ENCODE measurements at regions not wholly inside any gene's neighbourhood (a gene's known extent, or its start where the extent isn't known, plus 50 kb on each side); places are given as distances from the start of the nearest gene placed in this dataset.

- TF ChIP-seq GLI4 (tag by site-specific recombination; IDR thresholded peaks at IDR 0.05) = no peak
- no peak for TF ChIP-seq CTCF (tag by site-specific recombination; IDR thresholded peaks at IDR 0.05)
Measured at GRCh38 chr13:90385781-90386489, 961.6 kb upstream of the MIR17HG start.

Measured in HEK293 (cell line).